ENCODE measurements at regions not wholly inside any gene's neighbourhood (a gene's known extent, or its start where the extent isn't known, plus 50 kb on each side); places are given as distances from the start of the nearest gene placed in this dataset.

GRCh38 chr9:108516391-108516790 lies 339.4 kb downstream of the ACTL7B start:
- TF ChIP-seq CTCF (conservative IDR thresholded peaks at IDR 0.05; ENCODE audit: low read depth in 2 of 2), result no peak
- TF ChIP-seq EZH2phosphoT487 (IDR thresholded peaks at IDR 0.05; ENCODE audit: unreplicated experiment), result no peak
- no peak for TF ChIP-seq REST (IDR thresholded peaks at IDR 0.05; ENCODE audit: unreplicated experiment)
- TF ChIP-seq STAT1 (IDR thresholded peaks at IDR 0.05; ENCODE audit: unreplicated experiment), result no peak
- TF ChIP-seq POLR2AphosphoS5 (IDR thresholded peaks at IDR 0.05; ENCODE audit: low read depth), result no peak
- no peak for TF ChIP-seq NANOG (IDR thresholded peaks at IDR 0.05; ENCODE audit: borderline replicate concordance)
- TF ChIP-seq EZH2 (IDR thresholded peaks at IDR 0.05; ENCODE audit: low read depth, unreplicated experiment), result no peak

All from GM23338 (cell line).